Activated T-cell treated with anti-CD3 and anti-CD28 coated beads for 1 hour (primary cell): ENCODE measurements at regions not wholly inside any gene's neighbourhood (a gene's known extent, or its start where the extent isn't known, plus 50 kb on each side); places are given as distances from the start of the nearest gene placed in this dataset.

ENCODE experiments used
- DNase-seq: peaks from one replicate; pipeline ENCODE4 v3.0.0-alpha.2; 2020; ENCODE audit warnings: low read depth

GRCh38 chr1:57996400-57996799 lies 550.1 kb downstream of the OMA1 start:
- no peak for DNase-seq

DNA sequence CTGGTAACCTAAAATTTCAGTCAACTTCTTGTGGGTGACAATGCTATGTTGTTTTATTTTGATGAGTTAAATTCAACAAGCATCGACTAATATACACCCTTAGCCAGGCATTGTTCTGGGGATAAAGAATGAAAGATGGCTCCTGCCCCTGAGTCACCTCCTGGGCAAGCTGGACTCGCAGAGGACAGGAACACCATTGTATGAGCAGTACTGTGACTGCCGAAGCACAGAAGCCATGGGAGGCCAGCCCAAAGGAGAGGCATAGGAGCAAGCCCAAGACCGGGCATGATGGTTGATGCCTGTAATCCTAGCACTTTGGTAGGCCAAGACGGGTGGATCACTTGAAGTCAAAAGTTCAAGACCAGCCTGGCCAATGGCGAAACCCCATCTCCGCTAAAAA lies 555.2 kb downstream of the OMA1 start:
- DNase-seq, result no peak

DNA sequence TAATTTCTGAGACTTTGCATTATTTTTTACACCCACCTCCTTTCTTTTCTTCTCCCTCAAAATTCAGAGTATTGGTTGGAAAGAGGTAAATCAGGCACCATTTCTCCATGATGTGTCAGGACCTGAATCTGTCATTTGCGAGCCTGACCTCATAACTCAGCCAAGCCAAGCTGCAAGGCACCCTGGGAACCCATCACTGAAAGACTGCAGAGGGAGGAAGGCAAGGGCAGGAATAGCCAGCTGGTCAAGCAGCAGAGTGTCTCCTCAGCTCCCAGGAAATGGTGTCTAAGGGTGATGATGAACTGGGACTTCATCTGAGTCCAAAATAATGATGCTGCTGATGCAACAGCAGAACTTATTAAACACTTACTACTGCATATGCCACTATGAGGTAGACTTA lies 556.6 kb downstream of the OMA1 start:
- no peak for DNase-seq

GRCh38 chr1:57987523-57987922 lies 559.0 kb downstream of the OMA1 start:
- no peak for DNase-seq

DNA sequence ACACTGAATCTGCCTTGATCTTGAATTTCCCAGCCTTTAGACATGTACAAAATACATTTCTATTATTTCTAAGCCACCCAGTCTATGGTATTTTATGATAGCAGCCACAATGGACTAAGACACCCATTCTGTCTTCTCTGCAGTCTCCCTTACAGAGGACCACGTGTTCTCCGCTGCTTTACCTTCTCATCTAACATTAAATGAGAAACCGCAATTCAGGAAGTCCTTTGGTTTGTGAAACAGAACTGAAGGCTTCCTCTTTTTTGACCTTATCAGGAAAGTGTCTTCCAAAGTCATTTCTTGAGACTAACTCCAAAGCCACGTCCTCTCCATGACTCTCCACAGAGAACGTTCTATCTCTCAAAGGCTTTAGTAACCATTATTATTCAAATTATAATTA lies 560.1 kb downstream of the OMA1 start:
- no peak for DNase-seq

- DNase-seq, result no peak
Observed at GRCh38 chr1:57984277-57984676, 560.4 kb upstream of the DAB1 start.

DNA sequence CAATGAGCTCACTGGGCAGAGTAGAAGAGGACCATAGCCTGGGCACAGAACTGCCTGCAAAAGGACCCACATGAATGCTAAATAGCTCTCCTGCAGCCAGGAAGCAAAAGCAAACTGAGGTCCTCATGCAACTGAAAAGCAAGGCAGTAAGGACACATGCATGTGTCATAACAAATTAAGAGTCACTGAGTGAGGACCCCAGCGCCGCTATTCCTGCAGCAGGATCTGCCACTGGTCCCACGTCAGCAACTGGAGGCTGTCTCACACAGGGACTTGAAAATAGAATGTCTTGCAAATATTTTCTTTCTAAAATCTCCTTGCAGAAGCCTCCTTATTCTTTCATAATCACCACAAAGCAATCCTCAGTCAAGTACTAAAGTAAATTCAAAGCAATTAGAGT lies 559.6 kb upstream of the DAB1 start:
- no peak for DNase-seq

DNA sequence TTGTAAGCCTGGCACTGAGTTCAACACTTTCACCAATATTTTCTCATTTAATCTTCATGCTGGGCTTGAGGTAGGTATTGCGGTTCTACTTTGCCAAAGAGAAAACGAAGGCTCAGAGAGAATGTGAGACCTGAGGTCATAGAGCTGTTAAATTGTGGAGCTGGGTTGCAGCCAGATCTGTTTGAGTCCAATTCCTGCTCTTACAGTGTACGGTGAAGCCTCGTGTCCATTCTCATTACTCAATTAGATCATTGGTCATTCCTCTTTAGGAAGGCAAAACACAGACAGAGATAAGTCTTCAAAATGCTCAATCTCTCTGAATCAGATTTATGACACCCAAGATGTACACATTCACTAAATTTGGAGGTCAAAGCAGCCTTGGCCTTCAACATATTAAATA lies 559.0 kb upstream of the DAB1 start:
- DNase-seq, result no peak

GRCh38 chr1:57976216-57976615 lies 552.4 kb upstream of the DAB1 start:
- DNase-seq, result no peak

DNA sequence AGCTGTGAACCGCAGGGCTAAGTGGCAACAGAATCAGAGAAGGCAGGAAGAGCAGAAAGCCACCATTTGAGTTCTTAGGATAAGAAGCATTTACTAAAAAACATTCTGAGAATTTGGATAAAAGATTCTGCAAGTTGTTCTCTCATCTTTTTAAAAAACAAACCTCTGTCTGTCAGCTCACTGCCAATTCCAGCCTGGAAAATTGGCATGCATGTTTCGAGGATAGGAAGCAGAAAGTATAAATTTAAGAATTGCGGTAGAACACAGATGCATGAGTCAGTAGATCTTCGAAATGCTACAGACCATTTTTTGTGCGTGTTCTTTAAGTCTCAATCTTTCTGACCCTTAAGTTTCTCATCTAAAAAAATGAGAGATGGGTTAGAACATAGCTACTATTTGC lies 544.5 kb upstream of the DAB1 start:
- no peak for DNase-seq

GRCh38 chr1:57966751-57967406 lies 543.0 kb upstream of the DAB1 start:
- DNase-seq, result no peak

GRCh38 chr1:57966340-57966739 lies 542.5 kb upstream of the DAB1 start:
- no peak for DNase-seq

- no peak for DNase-seq
Observed at GRCh38 chr1:57963581-57963980, 539.7 kb upstream of the DAB1 start.

DNA sequence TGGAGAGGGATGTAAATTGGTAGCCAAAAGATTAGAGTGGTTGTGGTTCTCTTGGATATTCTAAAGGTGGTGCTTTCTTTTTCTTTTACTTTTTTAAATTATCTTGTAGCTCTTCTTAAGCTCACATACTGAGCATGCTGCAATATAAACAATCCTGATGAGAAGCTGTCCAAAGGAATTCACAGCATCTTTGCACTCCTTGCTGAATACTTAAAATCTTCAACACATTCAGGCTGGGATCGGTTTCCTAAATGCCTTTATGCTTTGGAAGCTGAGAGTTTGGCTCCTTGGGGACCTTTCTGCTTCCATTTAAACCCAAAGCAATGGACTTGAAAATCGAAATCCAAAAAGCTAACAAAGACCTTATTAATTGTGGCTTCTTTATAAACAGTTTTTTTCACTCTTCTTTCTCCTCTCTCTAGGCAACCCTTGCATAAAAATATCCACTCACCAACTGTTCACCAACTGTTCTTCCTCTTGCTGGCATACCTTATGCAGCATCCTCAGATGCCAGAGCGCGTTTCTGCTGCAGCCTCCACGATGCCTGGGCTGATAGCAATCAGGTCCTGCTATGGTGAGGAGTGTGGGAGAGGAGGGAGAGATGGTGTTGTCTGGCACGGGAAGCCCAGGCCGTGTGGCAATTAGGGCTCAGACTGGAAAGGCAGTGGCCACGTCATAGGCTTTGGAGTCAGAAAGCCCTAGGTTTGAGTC lies 535.8 kb upstream of the DAB1 start:
- DNase-seq, result no peak

DNA sequence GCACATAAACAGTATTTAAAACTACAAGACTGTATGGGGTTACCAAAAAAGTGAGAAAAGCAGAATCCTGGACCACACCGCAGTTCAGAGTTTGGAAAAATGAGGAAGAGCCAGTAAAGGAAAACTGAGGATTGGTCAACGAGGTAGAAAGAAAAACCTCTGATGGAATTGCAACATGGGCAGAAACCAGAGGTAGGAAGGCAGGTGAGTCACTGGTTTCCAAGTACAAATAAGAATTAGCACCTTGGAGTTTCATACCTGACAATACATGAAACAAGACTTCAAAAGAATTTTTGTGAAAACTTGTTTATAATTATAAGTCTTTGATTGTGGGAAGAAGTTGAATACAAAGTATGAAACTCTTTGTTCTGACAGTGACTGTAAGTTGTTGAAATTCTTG lies 533.7 kb upstream of the DAB1 start:
- no peak for DNase-seq

- no peak for DNase-seq
Observed at GRCh38 chr1:57951390-57951789, 527.5 kb upstream of the DAB1 start.

GRCh38 chr1:57949168-57949567 lies 525.3 kb upstream of the DAB1 start:
- DNase-seq, result no peak

DNA sequence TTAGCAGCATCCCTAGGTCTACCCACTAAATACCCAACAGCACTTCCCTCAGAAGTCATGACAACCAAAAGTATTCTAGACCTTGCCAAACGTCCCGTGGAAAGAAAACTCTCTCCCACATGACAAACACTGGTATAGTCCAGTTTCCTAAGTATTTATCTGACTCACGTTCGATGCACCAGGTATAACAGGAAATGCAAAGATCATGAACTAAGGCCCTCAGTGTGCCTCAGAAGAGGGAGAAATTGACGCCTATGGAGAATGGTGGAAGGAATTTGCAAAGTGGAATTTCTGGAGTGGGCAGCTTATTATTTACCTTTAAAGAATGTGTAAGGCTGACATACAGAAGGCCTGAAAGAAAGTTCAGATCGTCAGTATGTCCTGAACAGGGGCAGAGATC lies 523.6 kb upstream of the DAB1 start:
- DNase-seq, result no peak

GRCh38 chr1:57945045-57945444 lies 521.2 kb upstream of the DAB1 start:
- no peak for DNase-seq

- no peak for DNase-seq
Observed at GRCh38 chr1:57943365-57943764, 519.5 kb upstream of the DAB1 start.

GRCh38 chr1:57934745-57935144 lies 510.9 kb upstream of the DAB1 start:
- DNase-seq, result no peak

DNA sequence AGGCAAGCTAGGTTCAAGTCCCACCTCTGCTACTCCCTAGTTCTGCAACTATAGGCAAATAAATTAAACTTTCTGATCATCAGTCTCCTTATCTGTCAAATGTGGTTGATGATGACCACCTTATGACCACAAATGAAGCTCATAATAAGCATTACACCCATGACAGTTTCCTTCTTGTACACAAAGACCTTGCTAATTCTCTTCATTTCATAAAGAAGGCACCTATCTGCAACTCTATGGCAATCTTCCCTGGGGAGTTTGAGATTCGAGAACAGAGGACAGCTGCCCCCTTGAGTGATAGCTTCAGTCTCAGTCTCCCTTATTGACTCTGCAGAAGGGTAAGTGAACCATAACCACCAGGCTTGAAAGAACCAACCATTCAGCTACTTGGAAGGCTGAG lies 503.1 kb upstream of the DAB1 start:
- no peak for DNase-seq

- no peak for DNase-seq
Observed at GRCh38 chr1:57926025-57926552, 502.2 kb upstream of the DAB1 start.

DNA sequence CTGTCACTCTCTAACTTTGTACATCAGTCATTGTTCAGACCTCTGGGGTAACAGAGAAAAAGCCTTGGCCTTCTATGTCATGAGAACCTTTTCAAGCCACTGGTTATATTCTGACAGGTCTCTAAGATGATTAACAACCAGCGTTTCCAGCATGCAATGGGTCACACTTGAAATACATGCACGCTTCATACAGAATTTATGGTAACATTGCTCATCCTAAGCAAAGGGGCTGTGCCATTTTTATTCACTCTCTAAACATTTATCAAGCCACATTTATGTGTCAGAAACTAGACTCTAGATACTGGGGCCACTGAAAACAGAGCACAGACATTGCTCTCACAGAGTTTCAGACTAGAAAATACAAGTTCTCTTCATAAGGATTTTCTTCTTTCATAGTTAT lies 501.4 kb upstream of the DAB1 start:
- DNase-seq, result no peak
